GM18498 (cell line): ENCODE measurements at regions not wholly inside any gene's neighbourhood (a gene's known extent, or its start where the extent isn't known, plus 50 kb on each side); places are given as distances from the start of the nearest gene placed in this dataset.

Source experiments
- ATAC-seq: cut with Tn5 transposase; IDR thresholded peaks from one replicate; pipeline ENCODE4 v1.9.1; 2021; ENCODE audit warnings: mild to moderate bottlenecking, moderate library complexity; ENCODE audit not compliant: unreplicated experiment

GRCh38 chr1:5509664-5510452 is 482.4 kb downstream of the NPHP4 start:
- no peak for ATAC-seq

GRCh38 chr1:5508669-5509330 is 483.4 kb downstream of the NPHP4 start:
- no peak for ATAC-seq

- ATAC-seq, result no peak
Measured at GRCh38 chr1:5507340-5507739, 484.9 kb downstream of the NPHP4 start.

- no peak for ATAC-seq
Measured at GRCh38 chr1:5506634-5507033, 485.6 kb downstream of the NPHP4 start.

GRCh38 chr1:5505944-5506343 is 486.3 kb downstream of the NPHP4 start:
- no peak for ATAC-seq

- no peak for ATAC-seq
Measured at GRCh38 chr1:5504364-5504740, 487.9 kb downstream of the NPHP4 start.

GRCh38 chr1:5503556-5504363 is 488.5 kb downstream of the NPHP4 start:
- no peak for ATAC-seq

GRCh38 chr1:5502311-5503194 is 489.7 kb downstream of the NPHP4 start:
- ATAC-seq, result no peak

- ATAC-seq, result no peak
Measured at GRCh38 chr1:5501206-5501930, 490.9 kb downstream of the NPHP4 start.

GRCh38 chr1:5500541-5500940 is 491.7 kb downstream of the NPHP4 start:
- no peak for ATAC-seq

GRCh38 chr1:5497503-5497902 is 494.7 kb downstream of the NPHP4 start:
- ATAC-seq, result no peak

- no peak for ATAC-seq
Measured at GRCh38 chr1:5495596-5496410, 496.4 kb downstream of the NPHP4 start.

GRCh38 chr1:5494518-5494917 is 497.7 kb downstream of the NPHP4 start:
- ATAC-seq, result no peak

- ATAC-seq, result no peak
Measured at GRCh38 chr1:5493851-5494311, 498.3 kb downstream of the NPHP4 start.

GRCh38 chr1:5493275-5493674 is 498.9 kb downstream of the NPHP4 start:
- ATAC-seq, result no peak

- no peak for ATAC-seq
Measured at GRCh38 chr1:5492846-5493245, 499.4 kb downstream of the NPHP4 start.

GRCh38 chr1:5491207-5491904 is 500.9 kb downstream of the NPHP4 start:
- no peak for ATAC-seq

- no peak for ATAC-seq
Measured at GRCh38 chr1:5490635-5491034, 501.6 kb downstream of the NPHP4 start.
